GM12801 (cell line): ENCODE measurements at regions not wholly inside any gene's neighbourhood (a gene's known extent, or its start where the extent isn't known, plus 50 kb on each side); places are given as distances from the start of the nearest gene placed in this dataset.

Experiments
- CTCF ChIP-seq: IDR thresholded peaks from one replicate; pipeline ENCODE4 v1.5.1; 2011; ENCODE audit warnings: control low read depth; ENCODE audit not compliant: insufficient read length; ENCODE audit errors: extremely low read depth

- no peak for TF ChIP-seq CTCF
Measured at GRCh38 chr1:30132602-30133286, 590.6 kb downstream of the MATN1 start.

GRCh38 chr1:30130099-30130498, 593.3 kb downstream of the MATN1 start:
- TF ChIP-seq CTCF, result no peak

- TF ChIP-seq CTCF, result no peak
Measured at GRCh38 chr1:30129421-30130055, 593.8 kb downstream of the MATN1 start.

- TF ChIP-seq CTCF, result no peak
Measured at GRCh38 chr1:30129001-30129408, 594.4 kb downstream of the MATN1 start.

- no peak for TF ChIP-seq CTCF
Measured at GRCh38 chr1:30126848-30127247, 596.5 kb downstream of the MATN1 start.

- TF ChIP-seq CTCF, result no peak
Measured at GRCh38 chr1:30125821-30126170, 597.6 kb downstream of the MATN1 start.

- TF ChIP-seq CTCF, result no peak
Measured at GRCh38 chr1:30125021-30125820, 598.2 kb downstream of the MATN1 start.
